ENCODE measurements at regions not wholly inside any gene's neighbourhood (a gene's known extent, or its start where the extent isn't known, plus 50 kb on each side); places are given as distances from the start of the nearest gene placed in this dataset.

DNA sequence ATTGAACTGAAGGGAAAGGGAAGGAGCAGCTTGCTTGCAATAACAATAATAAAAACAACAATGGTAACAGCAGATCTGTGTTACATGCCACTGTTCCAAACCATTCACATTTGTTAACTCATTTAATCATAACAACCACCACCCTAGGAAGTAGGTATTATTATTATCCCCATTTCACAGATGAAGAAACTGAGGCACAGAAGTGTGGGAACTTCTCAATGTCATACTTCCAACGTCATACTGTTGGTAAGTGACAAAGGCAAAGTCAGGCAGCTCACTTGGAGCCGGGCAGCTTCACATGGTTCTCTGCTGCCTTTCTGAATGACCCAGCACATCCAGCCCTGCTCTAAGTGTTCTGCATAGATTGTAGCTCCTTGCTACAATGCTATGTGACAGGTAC lies 72.6 kb downstream of the FOXD1 start:
- TF ChIP-seq, protein P1, sequence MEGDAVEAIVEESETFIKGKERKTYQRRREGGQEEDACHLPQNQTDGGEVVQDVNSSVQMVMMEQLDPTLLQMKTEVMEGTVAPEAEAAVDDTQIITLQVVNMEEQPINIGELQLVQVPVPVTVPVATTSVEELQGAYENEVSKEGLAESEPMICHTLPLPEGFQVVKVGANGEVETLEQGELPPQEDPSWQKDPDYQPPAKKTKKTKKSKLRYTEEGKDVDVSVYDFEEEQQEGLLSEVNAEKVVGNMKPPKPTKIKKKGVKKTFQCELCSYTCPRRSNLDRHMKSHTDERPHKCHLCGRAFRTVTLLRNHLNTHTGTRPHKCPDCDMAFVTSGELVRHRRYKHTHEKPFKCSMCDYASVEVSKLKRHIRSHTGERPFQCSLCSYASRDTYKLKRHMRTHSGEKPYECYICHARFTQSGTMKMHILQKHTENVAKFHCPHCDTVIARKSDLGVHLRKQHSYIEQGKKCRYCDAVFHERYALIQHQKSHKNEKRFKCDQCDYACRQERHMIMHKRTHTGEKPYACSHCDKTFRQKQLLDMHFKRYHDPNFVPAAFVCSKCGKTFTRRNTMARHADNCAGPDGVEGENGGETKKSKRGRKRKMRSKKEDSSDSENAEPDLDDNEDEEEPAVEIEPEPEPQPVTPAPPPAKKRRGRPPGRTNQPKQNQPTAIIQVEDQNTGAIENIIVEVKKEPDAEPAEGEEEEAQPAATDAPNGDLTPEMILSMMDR (IDR thresholded peaks at IDR 0.05; ENCODE audit: insufficient read depth, low read depth, low read length, missing control alignments), result no peak

DNA sequence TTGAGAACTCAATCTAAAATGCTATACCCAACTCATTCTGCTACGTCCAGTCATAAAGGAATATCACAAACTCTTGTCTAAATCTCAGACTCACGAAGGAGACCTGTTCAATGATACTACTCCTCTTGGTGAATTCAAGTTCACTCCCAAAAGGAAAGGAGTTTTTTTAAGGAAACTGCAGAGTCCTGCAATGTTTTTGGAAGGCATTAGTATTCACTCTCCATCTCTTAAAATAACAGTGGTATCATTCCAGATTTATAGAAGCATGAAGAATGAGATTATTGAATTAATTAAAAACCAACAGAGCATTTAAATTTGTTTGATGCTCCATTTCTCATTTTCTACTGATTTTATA lies 73.4 kb downstream of the FOXD1 start:
- H3K4me3 ChIP-seq (ENCODE audit: low read length), result no peak overlapping the region
- DNase-seq (ENCODE audit: low read depth), result no peak
- TF ChIP-seq, protein P1 (IDR thresholded peaks at IDR 0.05; ENCODE audit: insufficient read depth, low read depth, low read length, missing control alignments), result no peak

More for the DNA sequence above, 72.6 kb downstream of the FOXD1 start:
- H3K4me3 ChIP-seq (ENCODE audit: low read length), result no peak overlapping the region
- DNase-seq (ENCODE audit: low read depth), result no peak

DNA sequence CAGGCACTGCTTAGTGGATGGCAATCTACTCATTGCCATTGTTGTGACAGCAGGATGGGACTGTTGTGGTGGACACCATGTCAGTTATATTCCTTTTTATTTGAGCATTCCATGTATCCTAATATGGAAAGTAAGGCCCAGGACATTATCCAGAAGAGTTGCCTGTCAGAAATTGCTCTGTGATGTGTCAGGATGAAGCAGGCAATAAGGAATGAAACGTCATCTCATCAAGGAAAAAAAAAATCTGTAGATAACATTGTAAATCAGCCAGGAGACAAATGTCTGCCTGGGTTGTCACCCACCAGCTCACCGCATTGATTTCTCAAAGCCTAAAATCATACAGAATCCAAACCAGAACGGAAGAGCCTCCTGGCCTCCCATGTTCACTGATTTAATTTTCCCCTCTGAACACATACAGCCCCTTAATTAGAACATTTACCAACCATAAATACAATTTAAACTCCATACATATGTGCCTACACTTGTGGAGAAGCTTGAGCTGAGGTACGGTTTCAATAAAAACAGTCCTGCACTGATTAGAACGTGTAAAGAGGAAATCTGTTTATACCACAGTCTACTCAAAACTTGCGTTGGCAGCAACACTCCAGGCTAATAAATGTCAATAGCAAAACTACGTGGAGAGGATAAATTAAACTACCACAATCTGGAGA lies 73.9 kb downstream of the FOXD1 start:
- TF ChIP-seq, protein P1 (IDR thresholded peaks at IDR 0.05; ENCODE audit: insufficient read depth, low read depth, low read length, missing control alignments), result no peak

GRCh38 chr5:73373814-73374510 lies 74.6 kb downstream of the FOXD1 start:
- no peak for DNase-seq (ENCODE audit: low read depth)
- TF ChIP-seq, protein P1 (IDR thresholded peaks at IDR 0.05; ENCODE audit: insufficient read depth, low read depth, low read length, missing control alignments), result no peak
- H3K4me3 ChIP-seq (ENCODE audit: low read length), result no peak overlapping the region

More for the DNA sequence above, 73.9 kb downstream of the FOXD1 start:
- DNase-seq (ENCODE audit: low read depth), result peak; percentile 57
- H3K4me3 ChIP-seq (ENCODE audit: low read length), result no peak overlapping the region

DNA sequence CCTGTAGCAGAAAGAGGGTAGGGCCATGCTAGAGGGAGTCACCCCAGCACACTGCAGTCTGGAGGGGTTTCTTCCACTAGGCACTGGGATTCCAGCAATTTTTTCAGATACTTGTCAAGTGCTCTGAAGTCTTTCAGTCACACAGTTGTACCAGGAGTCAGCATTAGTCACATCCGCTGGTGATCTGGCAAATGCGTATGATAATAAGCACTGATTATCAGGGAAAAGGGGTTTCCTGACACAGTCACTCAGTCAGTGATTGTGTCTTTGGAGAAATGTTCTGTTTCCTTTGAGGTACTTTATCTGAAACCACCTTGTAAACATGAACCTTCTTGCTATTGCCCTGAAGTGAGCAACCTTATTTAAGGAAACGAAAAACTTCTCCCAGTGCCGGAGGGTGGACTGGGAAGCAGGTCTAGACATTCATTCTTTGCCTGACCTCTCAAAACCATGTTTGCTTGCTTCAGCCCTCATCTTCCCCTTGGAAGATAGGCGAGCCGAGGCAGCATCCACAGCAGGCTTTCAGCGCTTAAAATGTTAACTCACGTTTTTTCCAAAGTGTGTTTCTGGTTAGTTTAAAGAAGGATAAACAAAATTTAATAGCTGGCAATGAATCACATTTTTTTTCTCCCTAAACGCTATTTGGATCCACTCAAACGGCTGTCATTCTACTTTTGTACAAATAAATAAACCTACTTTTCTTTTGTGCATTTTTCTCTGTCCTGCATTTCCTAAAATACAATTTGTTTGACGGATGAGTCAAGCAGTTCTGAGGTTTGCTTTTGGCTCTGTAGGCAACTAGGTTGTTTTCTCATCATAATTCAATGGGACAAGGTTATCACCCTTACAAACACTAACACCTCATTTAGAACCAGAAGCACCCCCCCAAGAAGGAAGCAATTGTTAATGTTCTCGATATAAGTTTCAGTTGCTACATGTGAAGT lies 77.7 kb downstream of the FOXD1 start:
- no peak overlapping the region for H3K4me3 ChIP-seq (ENCODE audit: low read length)
- TF ChIP-seq, protein P1 (IDR thresholded peaks at IDR 0.05; ENCODE audit: insufficient read depth, low read depth, low read length, missing control alignments), result no peak
- peak; percentile 96 for DNase-seq (ENCODE audit: low read depth)

GRCh38 chr5:73370095-73370494 lies 78.5 kb downstream of the FOXD1 start:
- DNase-seq (ENCODE audit: low read depth), result no peak
- TF ChIP-seq, protein P1 (IDR thresholded peaks at IDR 0.05; ENCODE audit: insufficient read depth, low read depth, low read length, missing control alignments), result no peak

More at GRCh38 chr5:73370095-73370494, 78.5 kb downstream of the FOXD1 start:
- H3K4me3 ChIP-seq (ENCODE audit: low read length), result no peak overlapping the region
